Skin epidermis (tissue), 12 donors: ENCODE measurements at regions not wholly inside any gene's neighbourhood (a gene's known extent, or its start where the extent isn't known, plus 50 kb on each side); places are given as distances from the start of the nearest gene placed in this dataset.

ENCODE experiments used
- H3K27ac ChIP-seq, 21 experiments: fragments of 200-600 bp; sonication (generic) in 11 of 21; one replicate each; pipeline ENCODE4 v1.5.0; 2020; ENCODE audit warnings: mild to moderate bottlenecking in 3 of 21, inconsistent platforms in 2 of 21, moderate library complexity in 2 of 21
- H3K4me3 ChIP-seq, 7 experiments: fragments of 200-600 bp; sonication (generic) in 2 of 7; one replicate each; pipeline ENCODE4 v1.5.0; 2020; ENCODE audit warnings: inconsistent platforms in 2 of 7, mild to moderate bottlenecking in 2 of 7, moderate library complexity in 1 of 7

DNA sequence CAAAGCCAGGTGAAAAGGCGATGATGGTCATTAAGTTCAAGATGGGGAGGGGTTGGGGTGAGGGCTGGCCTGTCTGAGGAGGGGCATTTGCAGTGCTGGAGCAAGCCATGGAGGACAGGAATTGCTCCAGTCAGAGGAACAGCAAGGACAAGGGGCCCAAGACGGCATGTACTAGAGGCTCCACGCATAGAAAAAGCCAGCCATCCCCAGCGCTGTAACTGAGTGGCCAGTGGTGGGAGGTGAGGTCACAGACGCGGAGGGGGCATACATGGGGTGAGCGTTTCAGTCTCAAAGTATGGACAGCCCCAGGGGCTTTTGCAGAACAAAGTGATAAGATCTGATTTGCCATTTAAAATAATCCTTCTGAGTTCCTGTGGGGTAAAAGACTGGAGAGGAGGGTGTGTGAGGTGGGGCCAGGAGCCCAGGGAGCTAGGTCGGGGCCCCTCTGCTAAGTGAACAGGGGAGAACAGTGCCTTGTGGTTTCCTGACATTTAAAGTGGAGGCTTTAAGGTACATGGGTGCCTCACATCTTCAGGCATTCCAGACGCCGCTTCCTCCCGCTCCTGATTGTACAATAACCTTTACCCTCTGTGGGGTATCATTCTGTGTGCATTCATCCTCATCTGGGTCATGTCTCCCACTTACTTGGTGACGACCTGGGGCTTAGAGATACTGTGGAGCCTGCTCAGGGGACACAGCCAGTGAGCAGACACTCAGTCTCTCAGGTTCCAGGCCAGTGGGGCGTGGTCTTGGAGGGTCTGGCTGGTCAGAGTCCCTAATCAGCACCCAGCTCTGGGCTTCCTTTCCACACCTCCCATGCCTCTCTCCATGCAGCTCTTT, 105.6 kb upstream of the GPR26 start:
- H3K27ac ChIP-seq: no peak overlapping the region
- no peak overlapping the region for H3K4me3 ChIP-seq

- H3K4me3 ChIP-seq: no peak overlapping the region
- no peak overlapping the region for H3K27ac ChIP-seq
Observed at GRCh38 chr10:123561141-123561440, 105.1 kb upstream of the GPR26 start.

DNA sequence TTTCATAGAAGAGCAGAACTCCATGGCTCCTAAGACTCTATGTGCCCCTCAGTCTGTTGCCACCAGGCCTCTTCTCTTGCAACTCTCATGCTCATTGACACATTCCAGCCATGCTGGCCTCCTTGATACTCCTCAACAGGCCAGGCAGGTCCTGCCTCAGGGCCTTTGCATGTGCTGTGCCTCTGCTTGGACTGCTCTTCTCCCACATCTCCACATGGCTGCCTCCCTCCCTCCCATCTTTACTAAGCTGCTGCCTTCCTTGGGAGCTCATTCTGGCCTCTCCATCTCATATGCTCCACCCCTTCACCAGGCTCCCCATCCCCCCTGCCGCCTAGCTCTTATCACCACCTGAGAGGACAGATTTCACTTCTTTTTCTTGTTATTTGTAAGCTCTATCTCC, 103.8 kb upstream of the GPR26 start:
- no peak overlapping the region for H3K4me3 ChIP-seq
- no peak overlapping the region for H3K27ac ChIP-seq

- Histone ChIP-seq H3K27ac (no peak overlapping the region), H3K4me3 (no peak overlapping the region)
Observed at GRCh38 chr10:123562811-123563580, 103.2 kb upstream of the GPR26 start.

- Histone ChIP-seq H3K27ac (no peak overlapping the region), H3K4me3 (no peak overlapping the region)
Observed at GRCh38 chr10:123563581-123563855, 102.6 kb upstream of the GPR26 start.

- Histone ChIP-seq H3K27ac (no peak overlapping the region), H3K4me3 (no peak overlapping the region)
Observed at GRCh38 chr10:123563994-123564393, 102.2 kb upstream of the GPR26 start.

- H3K4me3 ChIP-seq: no peak overlapping the region
Observed at GRCh38 chr10:123564631-123565030, 101.5 kb upstream of the GPR26 start.

DNA sequence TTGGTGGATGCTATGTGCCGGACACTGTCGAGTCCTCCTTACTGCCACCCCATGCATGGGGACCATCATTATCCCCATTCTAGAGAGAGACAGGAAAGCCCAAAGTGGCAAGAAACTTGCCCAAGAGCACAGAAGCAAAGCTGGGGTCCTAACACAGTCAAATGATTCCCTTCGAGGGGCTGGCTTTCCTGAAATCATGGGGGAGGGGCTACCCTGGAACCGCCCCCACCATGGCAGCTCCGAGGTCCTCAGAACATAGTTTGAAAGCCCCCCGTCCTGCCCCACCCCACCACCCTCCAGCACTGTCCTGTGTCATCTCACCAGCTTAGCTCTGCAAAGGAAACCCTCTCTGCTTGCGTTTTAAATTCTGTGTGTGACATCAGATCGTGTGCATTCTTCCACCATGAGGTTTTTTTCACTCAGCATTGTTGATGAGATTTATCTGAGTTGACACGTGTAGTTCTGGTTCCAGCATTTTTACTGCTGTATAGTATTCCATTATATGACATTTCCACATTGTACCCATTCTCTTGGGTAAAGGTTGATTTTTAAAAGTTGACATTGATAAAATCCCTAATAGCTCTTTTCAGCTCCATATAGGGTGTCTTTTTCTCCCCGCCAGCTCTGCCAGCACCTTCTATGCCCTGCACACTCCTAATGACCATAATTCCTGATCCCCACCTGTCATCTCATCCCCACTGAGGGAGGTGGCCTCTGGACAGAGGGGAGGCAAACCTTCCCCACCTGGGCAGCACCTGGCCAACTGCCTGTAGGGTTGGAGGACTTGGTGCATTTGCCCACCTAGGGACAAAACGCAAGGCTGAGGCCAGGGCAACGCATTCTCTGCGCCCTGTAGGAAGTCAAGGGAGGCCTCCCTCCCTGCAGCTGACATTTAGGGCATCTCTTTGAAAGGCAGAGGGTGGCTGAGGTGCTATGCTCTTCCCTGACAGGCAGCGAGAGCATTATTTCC, 100.2 kb upstream of the GPR26 start:
- Histone ChIP-seq H3K4me3 (no peak overlapping the region), H3K27ac (no peak overlapping the region)

More at GRCh38 chr10:123564631-123565030, 101.5 kb upstream of the GPR26 start:
- no peak overlapping the region for H3K27ac ChIP-seq

DNA sequence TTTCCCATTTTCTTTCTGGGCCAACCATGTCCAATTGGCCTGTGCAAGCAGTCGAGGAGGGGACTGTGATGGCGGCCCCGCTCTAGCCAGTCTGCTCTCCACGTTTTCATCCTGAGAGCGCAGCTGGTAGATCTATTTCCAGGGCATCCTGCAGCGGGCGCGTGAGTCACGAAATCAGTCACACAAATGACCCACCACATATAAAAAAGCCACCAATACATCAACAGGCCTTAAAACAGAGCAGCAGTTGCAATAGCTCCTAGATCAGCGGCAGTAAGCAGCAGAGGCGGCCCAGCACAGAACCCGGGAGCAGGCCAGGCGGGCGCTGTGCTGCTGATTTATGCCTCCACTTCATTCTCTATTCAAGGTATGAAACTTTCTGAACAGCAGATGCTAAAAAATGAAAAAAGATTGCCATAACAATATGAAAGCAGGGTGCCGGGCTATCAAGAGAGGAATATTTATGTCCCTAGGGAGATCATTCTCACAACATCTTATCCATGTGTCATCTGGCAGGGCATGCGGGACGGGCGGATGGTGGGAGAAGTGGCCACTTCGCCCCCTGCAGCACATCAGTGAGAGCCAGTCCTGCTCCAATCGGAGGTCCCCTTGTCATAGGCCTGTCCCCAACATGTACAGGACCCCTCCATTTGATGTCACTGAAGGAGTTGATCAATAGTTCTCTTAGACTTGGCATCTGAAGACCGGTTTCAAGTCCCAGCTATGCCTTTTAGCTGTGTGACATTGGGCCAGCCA, 98.0 kb upstream of the GPR26 start:
- no peak overlapping the region for H3K4me3 ChIP-seq

DNA sequence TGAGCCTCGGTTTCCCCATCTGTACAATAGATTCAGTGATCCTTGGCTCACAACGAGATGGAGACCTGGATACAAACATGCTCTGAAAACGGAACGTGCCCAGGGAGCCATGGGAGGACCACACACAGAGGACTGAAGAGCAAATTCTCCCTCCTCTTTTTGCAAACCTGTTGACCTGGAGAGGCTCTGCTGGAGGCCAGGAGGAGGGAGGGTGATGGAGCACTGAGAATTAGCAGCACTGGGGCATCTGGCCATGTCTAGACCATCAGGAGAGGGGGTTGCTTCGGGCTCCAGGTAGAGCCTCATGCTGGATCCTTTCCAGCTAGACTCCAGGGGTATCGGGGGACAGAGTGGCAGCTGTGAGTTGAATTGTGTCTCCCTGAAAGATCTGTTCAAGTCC, 97.4 kb upstream of the GPR26 start:
- Histone ChIP-seq H3K27ac (no peak overlapping the region), H3K4me3 (no peak overlapping the region)

More for the DNA sequence above, 98.0 kb upstream of the GPR26 start:
- H3K27ac ChIP-seq: no peak overlapping the region

DNA sequence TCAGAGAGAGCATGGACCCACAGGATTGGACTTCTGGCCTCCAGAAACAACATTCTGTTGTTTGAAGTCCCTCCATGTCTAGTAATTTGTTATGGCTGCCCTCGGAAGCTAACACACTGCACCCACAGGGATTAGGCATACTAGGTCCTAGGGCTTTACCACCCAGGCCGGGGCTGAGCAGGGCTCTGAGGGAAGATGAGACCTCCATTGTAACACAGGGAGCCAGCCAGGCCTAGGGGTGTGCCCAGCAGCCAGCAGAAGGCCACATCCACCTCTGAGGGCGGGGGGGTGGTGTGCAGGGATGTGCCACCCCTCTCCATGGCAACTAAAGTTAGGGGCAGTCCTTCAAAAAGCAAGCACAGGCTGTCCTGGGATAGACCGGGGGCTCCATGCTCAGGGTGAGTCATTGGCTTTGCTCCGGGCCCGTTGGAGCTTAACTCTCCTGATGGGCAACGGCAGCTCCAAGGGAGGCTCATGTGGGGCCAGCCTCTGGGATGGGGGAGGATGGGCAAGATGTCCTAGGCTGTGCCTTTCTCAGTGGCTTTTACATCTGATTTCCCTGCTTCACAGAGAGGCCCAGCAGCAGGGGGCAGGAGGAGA, 96.6 kb upstream of the GPR26 start:
- H3K4me3 ChIP-seq: no peak overlapping the region
- no peak overlapping the region for H3K27ac ChIP-seq

GRCh38 chr10:123570051-123570897, 95.9 kb upstream of the GPR26 start:
- H3K4me3 ChIP-seq: no peak overlapping the region
- no peak overlapping the region for H3K27ac ChIP-seq

DNA sequence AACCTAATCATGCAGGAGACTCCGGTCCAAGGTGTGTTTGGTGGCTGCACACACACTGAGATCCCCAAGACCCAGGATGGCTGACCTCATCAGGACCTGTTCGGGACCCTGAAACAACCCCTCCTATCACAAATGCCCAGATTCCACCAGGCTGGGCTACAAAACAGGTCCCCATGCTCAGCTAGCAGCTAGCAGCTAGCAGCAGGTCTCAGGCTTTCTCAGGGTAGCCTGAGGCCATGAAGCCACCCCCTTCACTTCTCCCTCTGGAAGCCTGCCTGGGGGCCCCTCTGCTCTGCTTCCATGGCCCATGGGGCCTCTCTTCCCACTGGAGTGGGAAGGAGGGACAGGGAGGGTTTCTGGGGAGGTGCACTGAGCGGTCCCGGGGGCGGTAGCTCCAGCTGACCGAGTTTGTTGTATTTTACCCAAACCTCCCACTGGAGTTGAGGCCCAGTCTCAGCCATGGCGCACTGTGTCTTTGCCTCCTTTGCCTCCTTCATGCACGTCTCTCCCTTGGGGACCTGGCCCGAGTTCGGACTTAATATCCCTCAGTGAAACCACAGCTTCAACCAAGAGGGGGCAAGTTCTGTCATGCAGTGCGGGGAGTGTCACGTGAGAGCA, 95.1 kb upstream of the GPR26 start:
- H3K4me3 ChIP-seq: no peak overlapping the region
- no peak overlapping the region for H3K27ac ChIP-seq

- H3K4me3 ChIP-seq: no peak overlapping the region
- H3K27ac ChIP-seq: no peak overlapping the region
Observed at GRCh38 chr10:123571978-123572377, 94.2 kb upstream of the GPR26 start.

DNA sequence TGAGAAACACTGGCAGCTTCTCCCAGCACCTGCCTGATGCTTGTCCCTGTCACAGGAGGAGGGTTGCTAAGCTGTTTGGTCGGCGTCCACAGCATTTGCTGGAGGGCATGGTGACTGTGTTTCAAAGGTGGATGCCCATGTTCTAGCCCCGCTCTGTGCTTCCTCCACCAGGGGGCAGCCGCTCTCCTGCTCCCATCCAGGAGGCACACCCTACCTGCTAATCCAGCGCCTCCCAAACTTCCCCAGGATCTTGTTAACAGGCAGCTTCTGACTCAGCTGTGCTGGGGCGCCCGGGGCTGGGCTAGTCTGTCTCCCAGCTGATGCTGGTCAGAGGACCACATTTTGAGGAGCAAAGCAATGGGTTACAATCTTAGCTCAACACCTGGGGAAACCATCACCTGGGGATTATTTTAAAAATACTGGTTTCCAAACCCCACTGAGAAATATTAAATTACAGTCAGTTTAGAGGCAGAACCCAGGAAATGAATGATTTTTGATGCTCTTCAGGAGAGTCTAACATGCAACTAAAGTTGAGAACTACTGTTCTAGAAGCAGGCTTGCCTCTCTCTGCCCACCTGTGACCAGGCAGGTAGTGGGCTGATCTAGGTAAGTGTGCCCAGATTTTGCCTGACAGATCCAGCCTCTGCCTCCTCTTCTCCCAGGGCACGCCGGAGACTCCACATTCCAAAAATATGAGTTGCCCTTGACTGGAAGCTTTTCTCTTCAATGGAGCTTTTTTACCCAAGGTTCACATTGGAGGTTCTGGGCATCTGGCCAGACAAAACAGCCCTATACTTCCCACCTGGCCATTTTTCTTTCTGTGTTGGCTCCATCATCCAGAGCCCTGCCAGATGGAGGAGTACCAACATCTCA, 92.7 kb upstream of the GPR26 start:
- Histone ChIP-seq H3K4me3 (no peak overlapping the region), H3K27ac (no peak overlapping the region)

GRCh38 chr10:123574109-123574698, 92.0 kb upstream of the GPR26 start:
- no peak overlapping the region for H3K4me3 ChIP-seq
- H3K27ac ChIP-seq: no peak overlapping the region

DNA sequence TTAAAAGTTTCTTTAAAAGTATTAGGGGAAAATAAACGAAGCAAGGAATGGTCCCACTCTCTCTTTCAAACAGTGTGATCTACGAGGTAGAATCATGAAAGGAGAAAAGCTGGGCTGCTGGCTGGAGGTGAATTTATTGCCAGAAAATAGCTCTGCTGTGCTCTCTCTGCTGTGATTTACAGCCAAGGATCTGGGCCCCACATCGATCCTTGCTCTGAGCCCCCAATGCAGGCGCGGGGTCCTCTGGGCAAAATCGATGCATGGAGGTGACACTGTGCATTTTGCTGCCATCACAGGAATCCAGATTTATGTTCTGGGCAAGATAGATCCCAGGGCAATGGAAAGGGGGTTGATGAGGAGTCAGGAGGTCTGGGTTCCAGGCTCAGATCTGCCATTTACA, 91.0 kb upstream of the GPR26 start:
- H3K4me3 ChIP-seq: no peak overlapping the region

More for the DNA sequence above, 91.0 kb upstream of the GPR26 start:
- H3K27ac ChIP-seq: no peak overlapping the region
